ENCODE measurements at regions not wholly inside any gene's neighbourhood (a gene's known extent, or its start where the extent isn't known, plus 50 kb on each side); places are given as distances from the start of the nearest gene placed in this dataset.

GRCh38 chr14:61212546-61212945 lies 68.6 kb downstream of the TMEM30B start:
- TF ChIP-seq CREB1 (CRISPR knock-in tag; IDR thresholded peaks at IDR 0.05; ENCODE audit: low read depth) (no peak), POLR2AphosphoS5 (IDR thresholded peaks at IDR 0.05; ENCODE audit: low read depth) (no peak), CTCF (conservative IDR thresholded peaks at IDR 0.05; ENCODE audit: low read depth in 2 of 2) (no peak), ETS1 (IDR thresholded peaks at IDR 0.05) (no peak), EZH2 (IDR thresholded peaks at IDR 0.05; ENCODE audit: low read depth, unreplicated experiment) (no peak), EZH2phosphoT487 (IDR thresholded peaks at IDR 0.05; ENCODE audit: unreplicated experiment) (no peak), ZNF114 (CRISPR knock-in tag; IDR thresholded peaks at IDR 0.05) (no peak), ZNF331 (CRISPR knock-in tag; IDR thresholded peaks at IDR 0.05; ENCODE audit: low read depth) (no peak), JUNB (IDR thresholded peaks at IDR 0.05; ENCODE audit: unreplicated experiment) (no peak), ZNF462 (CRISPR knock-in tag; IDR thresholded peaks at IDR 0.05) (no peak)
- TF ChIP-seq, protein P1, sequence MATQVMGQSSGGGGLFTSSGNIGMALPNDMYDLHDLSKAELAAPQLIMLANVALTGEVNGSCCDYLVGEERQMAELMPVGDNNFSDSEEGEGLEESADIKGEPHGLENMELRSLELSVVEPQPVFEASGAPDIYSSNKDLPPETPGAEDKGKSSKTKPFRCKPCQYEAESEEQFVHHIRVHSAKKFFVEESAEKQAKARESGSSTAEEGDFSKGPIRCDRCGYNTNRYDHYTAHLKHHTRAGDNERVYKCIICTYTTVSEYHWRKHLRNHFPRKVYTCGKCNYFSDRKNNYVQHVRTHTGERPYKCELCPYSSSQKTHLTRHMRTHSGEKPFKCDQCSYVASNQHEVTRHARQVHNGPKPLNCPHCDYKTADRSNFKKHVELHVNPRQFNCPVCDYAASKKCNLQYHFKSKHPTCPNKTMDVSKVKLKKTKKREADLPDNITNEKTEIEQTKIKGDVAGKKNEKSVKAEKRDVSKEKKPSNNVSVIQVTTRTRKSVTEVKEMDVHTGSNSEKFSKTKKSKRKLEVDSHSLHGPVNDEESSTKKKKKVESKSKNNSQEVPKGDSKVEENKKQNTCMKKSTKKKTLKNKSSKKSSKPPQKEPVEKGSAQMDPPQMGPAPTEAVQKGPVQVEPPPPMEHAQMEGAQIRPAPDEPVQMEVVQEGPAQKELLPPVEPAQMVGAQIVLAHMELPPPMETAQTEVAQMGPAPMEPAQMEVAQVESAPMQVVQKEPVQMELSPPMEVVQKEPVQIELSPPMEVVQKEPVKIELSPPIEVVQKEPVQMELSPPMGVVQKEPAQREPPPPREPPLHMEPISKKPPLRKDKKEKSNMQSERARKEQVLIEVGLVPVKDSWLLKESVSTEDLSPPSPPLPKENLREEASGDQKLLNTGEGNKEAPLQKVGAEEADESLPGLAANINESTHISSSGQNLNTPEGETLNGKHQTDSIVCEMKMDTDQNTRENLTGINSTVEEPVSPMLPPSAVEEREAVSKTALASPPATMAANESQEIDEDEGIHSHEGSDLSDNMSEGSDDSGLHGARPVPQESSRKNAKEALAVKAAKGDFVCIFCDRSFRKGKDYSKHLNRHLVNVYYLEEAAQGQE (IDR thresholded peaks at IDR 0.05; ENCODE audit: unreplicated experiment) = no peak

All from GM23338 (cell line).